Vagina (tissue), 2 donors: ENCODE measurements at regions not wholly inside any gene's neighbourhood (a gene's known extent, or its start where the extent isn't known, plus 50 kb on each side); places are given as distances from the start of the nearest gene placed in this dataset.

Experiments
- DNase-seq, 2 donors: peaks; one replicate each; pipeline ENCODE4 v3.0.0-alpha.2; 2017; ENCODE audit errors: extremely low spot score in 2 of 2
- H3K27ac ChIP-seq: fragments of 200-600 bp; sonication (generic); one replicate; pipeline ENCODE4 v1.5.1; 2019
- H3K27me3 ChIP-seq: fragments of 200-600 bp; sonication (generic); one replicate; pipeline ENCODE4 v1.5.1; 2019
- H3K36me3 ChIP-seq, 2 donors: fragments of 200-600 bp; sonication (generic); one replicate each; pipeline ENCODE4 v1.5.1; 2017 to 2019
- H3K4me1 ChIP-seq: fragments of 200-600 bp; sonication (generic); one replicate; pipeline ENCODE4 v1.5.1; 2019
- H3K4me3 ChIP-seq, 2 donors: fragments of 200-600 bp; sonication (generic); 1 replicate in 1 of 2; 2 replicates in 1 of 2; pipeline ENCODE4 v1.5.1; 2016 to 2019
- H3K9me3 ChIP-seq: fragments of 200-600 bp; sonication (generic); one replicate; pipeline ENCODE4 v1.5.1; 2019
- CTCF ChIP-seq, 3 experiments: fragments of 450-650 bp in 2 of 3; fragments of 200-600 bp in 1 of 3; sonication (generic) in 1 of 3; IDR thresholded peaks; one replicate each; pipeline ENCODE4 v1.5.1; 2017 to 2019; ENCODE audit warnings: antibody characterized with exemption in 3 of 3, mild to moderate bottlenecking in 2 of 3, moderate library complexity in 2 of 3
- POLR2A ChIP-seq, 2 donors: fragments of 450-650 bp; IDR thresholded peaks; one replicate each; pipeline ENCODE4 v1.6.1; 2017; ENCODE audit warnings: antibody characterized with exemption in 2 of 2, mild to moderate bottlenecking in 2 of 2, moderate library complexity in 2 of 2
- POLR2AphosphoS5 ChIP-seq, 2 donors: sonication (generic); formaldehyde crosslinking; IDR thresholded peaks; one replicate each; pipeline ENCODE4 v1.9.0; 2017; ENCODE audit warnings: antibody characterized with exemption in 2 of 2, mild to moderate bottlenecking in 2 of 2, low read depth in 1 of 2; ENCODE audit not compliant: insufficient read depth in 1 of 2
- intact Hi-C: fragments of 100-400 bp; cut with DNase I; formaldehyde crosslinking; loops from one replicate; pipeline ENCODE4 v1.15.1; 2023

- Histone ChIP-seq H3K4me1 (peaks cover 7% of the 10 kb centered on the region), H3K27ac (no peak overlapping the region), H3K36me3 (no peaks in the 10 kb centered on the region), H3K9me3 (no peaks in the 10 kb centered on the region), H3K4me3 (no peak overlapping the region), H3K27me3 (no peaks in the 10 kb centered on the region)
- intact Hi-C loops: no loop called here
- DNase-seq: no peak
- no peak for TF ChIP-seq CTCF (IDR thresholded peaks at IDR 0.05)
- no peak for TF ChIP-seq POLR2A (IDR thresholded peaks at IDR 0.05)
- TF ChIP-seq POLR2AphosphoS5 (IDR thresholded peaks at IDR 0.05; ENCODE audit: insufficient read depth in 1 of 2, low read depth in 1 of 2): no peak
Observed at GRCh38 chr7:41867639-41868280, 164.9 kb upstream of the INHBA start.

GRCh38 chr7:41862261-41862660 lies 159.4 kb upstream of the INHBA start:
- Histone ChIP-seq H3K9me3 (no peaks in the 10 kb centered on the region), H3K27ac (no peak overlapping the region), H3K4me3 (no peak overlapping the region), H3K36me3 (no peaks in the 10 kb centered on the region), H3K27me3 (no peaks in the 10 kb centered on the region), H3K4me1 (no peaks in the 10 kb centered on the region)
- intact Hi-C loops: no loop called here
- no peak for DNase-seq
- no peak for TF ChIP-seq CTCF (IDR thresholded peaks at IDR 0.05)
- no peak for TF ChIP-seq POLR2A (IDR thresholded peaks at IDR 0.05)
- TF ChIP-seq POLR2AphosphoS5 (IDR thresholded peaks at IDR 0.05; ENCODE audit: insufficient read depth in 1 of 2, low read depth in 1 of 2): no peak

GRCh38 chr7:41861642-41862041 lies 158.8 kb upstream of the INHBA start:
- H3K27ac ChIP-seq: no peak overlapping the region
- no peak overlapping the region for H3K4me3 ChIP-seq
- no peaks in the 10 kb centered on the region for H3K4me1 ChIP-seq
- no peak for TF ChIP-seq POLR2A (IDR thresholded peaks at IDR 0.05)
- no peak for TF ChIP-seq CTCF (IDR thresholded peaks at IDR 0.05)
- no peak for TF ChIP-seq POLR2AphosphoS5 (IDR thresholded peaks at IDR 0.05; ENCODE audit: insufficient read depth in 1 of 2, low read depth in 1 of 2)
- intact Hi-C loops: no loop called here
- no peak for DNase-seq
- no peaks in the 10 kb centered on the region for H3K9me3 ChIP-seq
- H3K36me3 ChIP-seq: no peaks in the 10 kb centered on the region
- H3K27me3 ChIP-seq: no peaks in the 10 kb centered on the region

GRCh38 chr7:41858201-41858600 lies 155.3 kb upstream of the INHBA start:
- H3K27me3 ChIP-seq: no peaks in the 10 kb centered on the region
- no peaks in the 10 kb centered on the region for H3K36me3 ChIP-seq
- H3K4me3 ChIP-seq: no peak overlapping the region
- TF ChIP-seq CTCF (IDR thresholded peaks at IDR 0.05) (no peak), POLR2A (IDR thresholded peaks at IDR 0.05) (no peak), POLR2AphosphoS5 (IDR thresholded peaks at IDR 0.05; ENCODE audit: insufficient read depth in 1 of 2, low read depth in 1 of 2) (no peak)
- no peak overlapping the region for H3K27ac ChIP-seq
- no peak for DNase-seq
- H3K9me3 ChIP-seq: no peaks in the 10 kb centered on the region
- no peaks in the 10 kb centered on the region for H3K4me1 ChIP-seq
- intact Hi-C loops: no loop called here

- Histone ChIP-seq H3K9me3 (no peaks in the 10 kb centered on the region), H3K4me3 (no peak overlapping the region), H3K27me3 (no peaks in the 10 kb centered on the region), H3K36me3 (no peaks in the 10 kb centered on the region), H3K27ac (no peak overlapping the region), H3K4me1 (no peaks in the 10 kb centered on the region)
- TF ChIP-seq POLR2AphosphoS5 (IDR thresholded peaks at IDR 0.05; ENCODE audit: insufficient read depth in 1 of 2, low read depth in 1 of 2) (no peak), POLR2A (IDR thresholded peaks at IDR 0.05) (no peak), CTCF (IDR thresholded peaks at IDR 0.05) (no peak)
- intact Hi-C loops: no loop called here
- no peak for DNase-seq
Observed at GRCh38 chr7:41855798-41856197, 152.9 kb upstream of the INHBA start.
